Muscle of arm (tissue), 1 donor: ENCODE measurements at regions not wholly inside any gene's neighbourhood (a gene's known extent, or its start where the extent isn't known, plus 50 kb on each side); places are given as distances from the start of the nearest gene placed in this dataset.
"Not testable (repeated sequence)": the region's sequence is repeated elsewhere in the genome, so short reads cannot be mapped to it uniquely, and the experiment has no call there.

Experiments used
- DNase-seq: peaks from one replicate; pipeline ENCODE4 v3.0.0-alpha.2; 2013

- no peak for DNase-seq
These were observed 259.9 kb downstream of the CTH start for GRCh38 chr1:70671006-70671405.

- peak; percentile 90 for DNase-seq
These were observed 261.4 kb downstream of the CTH start for GRCh38 chr1:70672442-70672888.

- no peak for DNase-seq
These were observed 264.0 kb downstream of the CTH start for GRCh38 chr1:70674941-70675685.

GRCh38 chr1:70675737-70676156, 264.7 kb downstream of the CTH start:
- no peak for DNase-seq

GRCh38 chr1:70685300-70686286, 274.5 kb downstream of the CTH start:
- no peak for DNase-seq

GRCh38 chr1:70688580-70688979, 277.5 kb downstream of the CTH start:
- no peak for DNase-seq

- DNase-seq: peak; percentile 21
These were observed 295.4 kb downstream of the CTH start for GRCh38 chr1:70706381-70707037.

- no peak for DNase-seq
These were observed 296.1 kb downstream of the CTH start for GRCh38 chr1:70707214-70707613.

GRCh38 chr1:70714149-70714548, 303.1 kb downstream of the CTH start:
- no peak for DNase-seq

GRCh38 chr1:70717211-70717610, 306.1 kb downstream of the CTH start:
- DNase-seq: no peak

- no peak for DNase-seq
These were observed 306.6 kb downstream of the CTH start for GRCh38 chr1:70717656-70718055.

GRCh38 chr1:70718086-70718630, 307.1 kb downstream of the CTH start:
- DNase-seq: no peak

- DNase-seq: peak; percentile 11
These were observed 308.1 kb downstream of the CTH start for GRCh38 chr1:70719154-70719553.

- DNase-seq: no peak
These were observed 309.0 kb downstream of the CTH start for GRCh38 chr1:70720109-70720508.

GRCh38 chr1:70720521-70720920, 309.5 kb downstream of the CTH start:
- DNase-seq: no peak

- DNase-seq: no peak
These were observed 316.9 kb downstream of the CTH start for GRCh38 chr1:70727886-70728489.

GRCh38 chr1:70736518-70736917, 311.1 kb downstream of the PTGER3 start:
- DNase-seq: not testable (repeated sequence)

- DNase-seq: no peak
These were observed 310.5 kb downstream of the PTGER3 start for GRCh38 chr1:70737125-70737524.

GRCh38 chr1:70738624-70739023, 309.0 kb downstream of the PTGER3 start:
- DNase-seq: no peak

- no peak for DNase-seq
These were observed 302.4 kb downstream of the PTGER3 start for GRCh38 chr1:70745199-70745598.

GRCh38 chr1:70746062-70746461, 301.6 kb downstream of the PTGER3 start:
- DNase-seq: not testable (repeated sequence)
